HCT116 (cell line): ENCODE measurements at regions not wholly inside any gene's neighbourhood (a gene's known extent, or its start where the extent isn't known, plus 50 kb on each side); places are given as distances from the start of the nearest gene placed in this dataset.

Experiments used
- ATAC-seq: fragments of 200-7000 bp; cut with Tn5 transposase; 2 replicates; pipeline ENCODE4 v1.9.1; 2020; ENCODE audit warnings: mild to moderate bottlenecking, moderate library complexity
- BruUV-seq: library from RNA; stranded (reverse); fragments of 400-500 nt; replicated peaks from 2 replicates; lab custom pipeline; 2021; lab: Mats Ljungman, UMichigan
- CTCF ChIA-PET: fragments of 300-600 bp; sonication (Branson Sonifier 250); formaldehyde crosslinking; loops from one replicate; lab custom pipeline; 2021; ENCODE audit warnings: antibody characterized with exemption; lab: Charles Lee
- POLR2A ChIA-PET: fragments of 300-600, 350-600 bp; sonication (Branson Sonifier 250); formaldehyde crosslinking; loops from one replicate; lab custom pipeline; 2021; ENCODE audit warnings: antibody characterized with exemption; lab: Charles Lee
- RAD21 ChIA-PET, 2 experiments: fragments of 300-600 bp; sonication (Branson Sonifier 250); formaldehyde crosslinking; loops; one replicate each; lab custom pipeline; 2023; ENCODE audit warnings: low total read pairs in 2 of 2; ENCODE audit not compliant: uncharacterized antibody in 2 of 2, unreplicated experiment in 2 of 2, low non-redundant PET in 1 of 2; lab: Charles Lee
- DNase-seq: peaks from one replicate; pipeline ENCODE4 v3.0.0-alpha.2; 2010; ENCODE audit warnings: low read depth, low spot score
- H2AFZ ChIP-seq: fragments of 200-600 bp; shearing (Covaris generic), sonication (generic); 2 replicates; pipeline ENCODE4 v1.6.1; 2017; ENCODE audit warnings: low read depth, mixed run types, mixed read lengths, antibody characterized with exemption, low read length; ENCODE audit not compliant: poor library complexity, severe bottlenecking
- H3K27ac ChIP-seq: 2 replicates; pipeline ENCODE4 v1.5.1; 2012; ENCODE audit warnings: low read depth, low read length
- H3K27me3 ChIP-seq: fragments of 200-600 bp; sonication (generic); 2 replicates; pipeline ENCODE4 v1.6.1; 2016; ENCODE audit warnings: mixed run types, low read length, mixed read lengths; ENCODE audit not compliant: insufficient read depth
- H3K36me3 ChIP-seq, 2 experiments: fragments of 200-500 bp in 1 of 2; fragments of 200-600 bp in 1 of 2; sonication (Bioruptor generic) in 1 of 2; sonication (generic) in 1 of 2; 2 replicates each; pipeline versions ENCODE4 v1.5.1 to v1.6.1; 2014 to 2016; ENCODE audit warnings: low read length in 2 of 2, inconsistent platforms in 1 of 2, mixed read lengths in 1 of 2, mixed run types in 1 of 2; ENCODE audit not compliant: insufficient read depth in 2 of 2, control insufficient read depth in 1 of 2
- H3K4me1 ChIP-seq, 2 experiments: fragments of 200-600 bp in 1 of 2; sonication (generic) in 1 of 2; 2 replicates each; pipeline versions ENCODE4 v1.5.1 to v1.6.1; 2012 to 2017; ENCODE audit warnings: low read length in 2 of 2, inconsistent platforms in 1 of 2, mild to moderate bottlenecking in 1 of 2, mixed read lengths in 1 of 2, mixed run types in 1 of 2, moderate library complexity in 1 of 2; ENCODE audit not compliant: insufficient read depth in 2 of 2, control insufficient read depth in 1 of 2
- H3K4me2 ChIP-seq: fragments of 200-600 bp; sonication (generic); 2 replicates; pipeline ENCODE4 v1.6.1; 2017; ENCODE audit warnings: mixed run types, low read length, mixed read lengths
- H3K4me3 ChIP-seq, 2 experiments: fragments of 200-600 bp in 1 of 2; sonication (generic) in 1 of 2; replicated peaks in 1 of 2; 2 replicates each; pipeline ENCODE4 v1.5.1; 2011 to 2016; ENCODE audit warnings: low read length in 2 of 2, control low read depth in 1 of 2, low read depth in 1 of 2, mild to moderate bottlenecking in 1 of 2, mixed read lengths in 1 of 2, mixed run types in 1 of 2
- H3K79me2 ChIP-seq: fragments of 200-600 bp; sonication (generic); 2 replicates; pipeline ENCODE4 v1.6.1; 2017; ENCODE audit warnings: mild to moderate bottlenecking, mixed run types, low read length, moderate library complexity, mixed read lengths; ENCODE audit not compliant: insufficient read depth
- H3K9ac ChIP-seq: fragments of 200-600 bp; sonication (generic); 2 replicates; pipeline ENCODE4 v1.6.1; 2016; ENCODE audit warnings: low read length, mixed read lengths
- H3K9me2 ChIP-seq: fragments of 200-600 bp; sonication (generic), shearing (Covaris generic); 2 replicates; pipeline ENCODE4 v1.6.1; 2017; ENCODE audit warnings: mixed run types, mild to moderate bottlenecking, moderate library complexity; ENCODE audit not compliant: insufficient read depth
- H3K9me3 ChIP-seq, 2 experiments: fragments of 200-500 bp in 1 of 2; fragments of 200-600 bp in 1 of 2; sonication (Bioruptor generic) in 1 of 2; sonication (generic) in 1 of 2; 2 replicates each; pipeline ENCODE4 v1.6.1; 2014 to 2017; ENCODE audit warnings: low read length in 2 of 2, mixed read lengths in 2 of 2, inconsistent platforms in 1 of 2, low read depth in 1 of 2, mild to moderate bottlenecking in 1 of 2, mixed run types in 1 of 2, moderate library complexity in 1 of 2; ENCODE audit not compliant: control insufficient read depth in 1 of 2, insufficient read depth in 1 of 2
- H4K20me1 ChIP-seq: fragments of 200-600 bp; sonication (generic), shearing (Covaris generic); 2 replicates; pipeline ENCODE4 v1.6.1; 2017; ENCODE audit warnings: mixed run types, mild to moderate bottlenecking, moderate library complexity; ENCODE audit not compliant: insufficient read depth
- CEBPB ChIP-seq: IDR thresholded peaks from 2 replicates; pipeline ENCODE4 v1.6.1; 2012; ENCODE audit warnings: low read depth
- CTCF ChIP-seq, 3 experiments: fragments of 200-600 bp in 1 of 3; sonication (generic) in 1 of 3; IDR thresholded peaks in 2 of 3; conservative IDR thresholded peaks in 1 of 3; 2 replicates each; pipeline ENCODE4 v1.5.1; 2012 to 2017; ENCODE audit warnings: low read depth in 2 of 3, low read length in 2 of 3, antibody characterized with exemption in 1 of 3, borderline replicate concordance in 1 of 3, control low read depth in 1 of 3, mild to moderate bottlenecking in 1 of 3, mixed read lengths in 1 of 3, mixed run types in 1 of 3, moderate library complexity in 1 of 3; ENCODE audit not compliant: insufficient read depth in 1 of 3
- EZH2 ChIP-seq: fragments of 200-600 bp; sonication (generic); IDR thresholded peaks from 2 replicates; pipeline ENCODE4 v1.6.1; 2017; ENCODE audit warnings: antibody characterized with exemption, mixed run types
- POLR2AphosphoS5 ChIP-seq: IDR thresholded peaks from 2 replicates; pipeline ENCODE4 v1.6.1; 2011; ENCODE audit warnings: mild to moderate bottlenecking, low read depth, low read length, moderate library complexity
- RAD21 ChIP-seq: IDR thresholded peaks from 2 replicates; pipeline ENCODE4 v1.6.1; 2012; ENCODE audit warnings: low read depth, mild to moderate bottlenecking
- SRF ChIP-seq: IDR thresholded peaks from 2 replicates; pipeline ENCODE4 v1.6.1; 2012; ENCODE audit warnings: low read depth
- TCF7L2 ChIP-seq: IDR thresholded peaks from 2 replicates; pipeline ENCODE4 v1.7.0; 2011; ENCODE audit warnings: borderline replicate concordance, inconsistent platforms; ENCODE audit not compliant: insufficient read depth, insufficient read length; ENCODE audit errors: extremely low read depth
- ZFX ChIP-seq: fragments of 450-650 bp; IDR thresholded peaks from 2 replicates; pipeline ENCODE4 v1.6.1; 2017
- ZNF274 ChIP-seq: fragments of 200-500 bp; sonication (Bioruptor generic); IDR thresholded peaks from 2 replicates; pipeline ENCODE4 v1.6.1; 2014; ENCODE audit warnings: mild to moderate bottlenecking, low read depth, low read length, inconsistent platforms
- intact Hi-C: fragments of 100-400 bp; cut with micrococcal nuclease; formaldehyde crosslinking; loops from 2 replicates; pipeline ENCODE4 v1.10.0; 2022
- TF ChIP-seq, protein P1 (sequence below): IDR thresholded peaks from 2 replicates; pipeline ENCODE4 v1.6.1; 2012

DNA sequence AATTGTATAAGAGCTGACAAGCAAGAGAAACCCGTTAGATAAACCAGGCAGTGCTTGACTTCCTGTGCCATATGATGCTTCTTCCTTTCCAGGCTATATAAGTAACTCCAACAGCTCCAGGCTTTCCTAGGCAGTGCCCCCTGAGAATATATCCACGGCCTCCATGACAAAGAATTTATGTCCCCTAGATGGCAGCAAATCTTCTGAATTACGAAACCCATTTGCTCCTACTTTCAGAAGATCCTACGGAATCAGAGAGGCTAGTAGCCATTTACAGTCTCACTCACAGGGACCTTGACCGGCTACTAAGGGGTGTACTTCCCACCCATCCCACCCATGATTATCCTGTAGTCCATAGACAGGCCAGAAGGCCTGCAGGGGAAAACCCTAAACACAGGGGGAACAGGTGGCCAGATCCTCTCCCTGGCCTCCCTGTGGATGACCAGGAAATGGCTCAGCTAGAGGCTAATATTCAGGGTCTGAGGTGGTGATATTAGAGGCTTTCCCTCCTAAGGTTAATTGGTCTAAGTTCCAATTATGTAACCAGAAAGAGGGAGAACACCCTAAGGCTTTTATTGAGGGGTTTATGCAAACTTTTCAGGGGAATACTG is 77.2 kb upstream of the DCD start:
- H3K9me2 ChIP-seq = no peaks in the 10 kb centered on the region
- intact Hi-C loops = loop anchor here (1.0 kb wide), 1 partner anchor 129 kb away; the partner anchor contains the start of gene MUCL1
- H3K36me3 ChIP-seq = no peaks in the 10 kb centered on the region
- TF ChIP-seq POLR2AphosphoS5 (no peak), ZNF274 (no peak), ZFX (no peak), SRF (no peak), RAD21 (peak; percentile 42), EZH2 (no peak), TCF7L2 (no peak), CTCF (IDR thresholded peaks at IDR 0.05 in 2 of 3, conservative IDR thresholded peaks at IDR 0.05 in 1 of 3; ENCODE audit: borderline replicate concordance in 1 of 3, insufficient read depth in 1 of 3, low read depth in 2 of 3, low read length in 2 of 3) (peak; percentile 42 to 52 (median 50); a peak in 5 of 6 replicates), CEBPB (peak; percentile 62; the same call in 1 of the 2 replicates)
- TF ChIP-seq, protein P1, sequence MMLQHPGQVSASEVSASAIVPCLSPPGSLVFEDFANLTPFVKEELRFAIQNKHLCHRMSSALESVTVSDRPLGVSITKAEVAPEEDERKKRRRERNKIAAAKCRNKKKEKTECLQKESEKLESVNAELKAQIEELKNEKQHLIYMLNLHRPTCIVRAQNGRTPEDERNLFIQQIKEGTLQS = no peak
- H2AFZ ChIP-seq = no peak overlapping the region
- H3K27me3 ChIP-seq = peaks cover 41% of the 10 kb centered on the region
- DNase-seq = peak; percentile 48
- ChIA-PET POLR2A (no interaction called here), CTCF (interaction anchor here (0.7 to 2.4 kb wide), 23 partner anchors 9 to 347 kb away, joined by 3 to 12 read pairs (median 6); no protein-coding TSS in a partner anchor), RAD21 (no interaction called here)
- H3K27ac ChIP-seq = no peak overlapping the region
- ATAC-seq = peak; percentile 89
- no peaks in the 10 kb centered on the region for H3K9me3 ChIP-seq
- H3K9ac ChIP-seq = no peak overlapping the region
- no peak overlapping the region for H3K4me3 ChIP-seq
- H4K20me1 ChIP-seq = no peaks in the 10 kb centered on the region
- no peaks in the 10 kb centered on the region for H3K4me1 ChIP-seq
- no peaks in the 10 kb centered on the region for H3K79me2 ChIP-seq
- H3K4me2 ChIP-seq = no peak overlapping the region
- no TSS peak for BruUV-seq
